ENCODE measurements at regions not wholly inside any gene's neighbourhood (a gene's known extent, or its start where the extent isn't known, plus 50 kb on each side); places are given as distances from the start of the nearest gene placed in this dataset.
A peak's percentile ranks its signal among the peaks of the same experiment; 100 is the strongest.

- H3K27ac ChIP-seq (ENCODE audit: extremely low read depth, low read depth, low read length), result no peak overlapping the region
- ChIA-PET POLR2A (interaction anchor here (0.6 kb wide), 1 partner anchor 64 kb away, joined by 3 read pairs; no protein-coding TSS in a partner anchor), CTCF (no interaction called here)
These were observed 98.9 kb upstream of the CPEB4 start for GRCh38 chr5:173789031-173789920.

DNA sequence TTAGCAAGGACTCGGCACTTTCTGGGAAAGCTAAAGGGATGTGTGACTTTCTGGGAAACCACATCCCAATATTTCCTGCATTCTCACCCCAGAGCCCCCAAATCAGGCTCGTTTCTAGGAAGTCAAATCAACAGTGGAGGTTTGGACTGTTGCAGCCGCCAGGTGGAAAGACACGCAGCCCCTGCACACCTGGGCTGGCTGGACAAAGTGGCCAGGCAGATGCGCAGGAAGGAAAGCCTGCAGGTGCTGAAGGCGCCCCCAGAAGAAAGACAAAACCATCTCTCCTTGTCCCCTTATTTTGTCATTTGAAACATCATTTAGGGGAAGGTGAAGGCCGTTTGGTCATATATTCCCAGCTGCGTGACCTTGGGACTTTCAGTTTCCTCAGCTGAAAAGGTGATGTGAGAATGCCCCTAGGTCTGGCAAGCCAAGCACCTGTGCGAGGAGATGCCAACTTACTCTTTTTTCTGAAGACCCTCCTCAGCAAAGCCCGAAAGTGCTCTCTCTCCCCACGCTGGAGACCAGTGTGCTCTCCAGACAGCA, 97.9 kb upstream of the CPEB4 start:
- POLR2A ChIA-PET, result no interaction called here
- H3K27ac ChIP-seq (ENCODE audit: extremely low read depth, low read depth, low read length), result no peak overlapping the region
- TF ChIP-seq, protein P1, sequence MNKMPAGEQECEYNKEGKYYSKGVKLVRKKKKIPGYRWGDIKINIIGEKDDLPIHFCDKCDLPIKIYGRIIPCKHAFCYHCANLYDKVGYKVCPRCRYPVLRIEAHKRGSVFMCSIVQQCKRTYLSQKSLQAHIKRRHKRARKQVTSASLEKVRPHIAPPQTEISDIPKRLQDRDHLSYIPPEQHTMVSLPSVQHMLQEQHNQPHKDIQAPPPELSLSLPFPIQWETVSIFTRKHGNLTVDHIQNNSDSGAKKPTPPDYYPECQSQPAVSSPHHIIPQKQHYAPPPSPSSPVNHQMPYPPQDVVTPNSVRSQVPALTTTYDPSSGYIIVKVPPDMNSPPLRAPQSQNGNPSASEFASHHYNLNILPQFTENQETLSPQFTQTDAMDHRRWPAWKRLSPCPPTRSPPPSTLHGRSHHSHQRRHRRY (tag by site-specific recombination; IDR thresholded peaks at IDR 0.05), result no peak
- TF ChIP-seq ZNF324 (tag by site-specific recombination; IDR thresholded peaks at IDR 0.05) (no peak), KLF1 (tag by site-specific recombination; IDR thresholded peaks at IDR 0.05) (no peak), SCRT1 (tag by site-specific recombination; IDR thresholded peaks at IDR 0.05; ENCODE audit: borderline replicate concordance) (no peak), ZNF114 (tag by site-specific recombination; IDR thresholded peaks at IDR 0.05) (no peak), WT1 (tag by site-specific recombination; IDR thresholded peaks at IDR 0.05) (no peak), ZNF558 (tag by site-specific recombination; IDR thresholded peaks at IDR 0.05) (no peak), ZSCAN30 (tag by site-specific recombination; IDR thresholded peaks at IDR 0.05) (no peak), ZNF596 (tag by site-specific recombination; IDR thresholded peaks at IDR 0.05) (no peak), ZNF785 (tag by site-specific recombination; IDR thresholded peaks at IDR 0.05) (no peak), ZNF423 (tag by site-specific recombination; IDR thresholded peaks at IDR 0.05) (no peak), ZNF624 (tag by site-specific recombination; IDR thresholded peaks at IDR 0.05) (no peak), PRDM10 (tag by site-specific recombination; IDR thresholded peaks at IDR 0.05) (no peak), ZNF292 (tag by site-specific recombination; IDR thresholded peaks at IDR 0.05; ENCODE audit: borderline replicate concordance, low read depth) (no peak)
- TF ChIP-seq, protein P2, sequence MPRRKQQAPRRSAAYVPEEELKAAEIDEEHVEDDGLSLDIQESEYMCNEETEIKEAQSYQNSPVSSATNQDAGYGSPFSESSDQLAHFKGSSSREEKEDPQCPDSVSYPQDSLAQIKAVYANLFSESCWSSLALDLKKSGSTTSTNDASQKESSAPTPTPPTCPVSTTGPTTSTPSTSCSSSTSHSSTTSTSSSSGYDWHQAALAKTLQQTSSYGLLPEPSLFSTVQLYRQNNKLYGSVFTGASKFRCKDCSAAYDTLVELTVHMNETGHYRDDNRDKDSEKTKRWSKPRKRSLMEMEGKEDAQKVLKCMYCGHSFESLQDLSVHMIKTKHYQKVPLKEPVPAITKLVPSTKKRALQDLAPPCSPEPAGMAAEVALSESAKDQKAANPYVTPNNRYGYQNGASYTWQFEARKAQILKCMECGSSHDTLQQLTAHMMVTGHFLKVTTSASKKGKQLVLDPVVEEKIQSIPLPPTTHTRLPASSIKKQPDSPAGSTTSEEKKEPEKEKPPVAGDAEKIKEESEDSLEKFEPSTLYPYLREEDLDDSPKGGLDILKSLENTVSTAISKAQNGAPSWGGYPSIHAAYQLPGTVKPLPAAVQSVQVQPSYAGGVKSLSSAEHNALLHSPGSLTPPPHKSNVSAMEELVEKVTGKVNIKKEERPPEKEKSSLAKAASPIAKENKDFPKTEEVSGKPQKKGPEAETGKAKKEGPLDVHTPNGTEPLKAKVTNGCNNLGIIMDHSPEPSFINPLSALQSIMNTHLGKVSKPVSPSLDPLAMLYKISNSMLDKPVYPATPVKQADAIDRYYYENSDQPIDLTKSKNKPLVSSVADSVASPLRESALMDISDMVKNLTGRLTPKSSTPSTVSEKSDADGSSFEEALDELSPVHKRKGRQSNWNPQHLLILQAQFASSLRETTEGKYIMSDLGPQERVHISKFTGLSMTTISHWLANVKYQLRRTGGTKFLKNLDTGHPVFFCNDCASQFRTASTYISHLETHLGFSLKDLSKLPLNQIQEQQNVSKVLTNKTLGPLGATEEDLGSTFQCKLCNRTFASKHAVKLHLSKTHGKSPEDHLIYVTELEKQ (tag by site-specific recombination; IDR thresholded peaks at IDR 0.05; ENCODE audit: borderline replicate concordance), result no peak
- TF ChIP-seq, protein P3, sequence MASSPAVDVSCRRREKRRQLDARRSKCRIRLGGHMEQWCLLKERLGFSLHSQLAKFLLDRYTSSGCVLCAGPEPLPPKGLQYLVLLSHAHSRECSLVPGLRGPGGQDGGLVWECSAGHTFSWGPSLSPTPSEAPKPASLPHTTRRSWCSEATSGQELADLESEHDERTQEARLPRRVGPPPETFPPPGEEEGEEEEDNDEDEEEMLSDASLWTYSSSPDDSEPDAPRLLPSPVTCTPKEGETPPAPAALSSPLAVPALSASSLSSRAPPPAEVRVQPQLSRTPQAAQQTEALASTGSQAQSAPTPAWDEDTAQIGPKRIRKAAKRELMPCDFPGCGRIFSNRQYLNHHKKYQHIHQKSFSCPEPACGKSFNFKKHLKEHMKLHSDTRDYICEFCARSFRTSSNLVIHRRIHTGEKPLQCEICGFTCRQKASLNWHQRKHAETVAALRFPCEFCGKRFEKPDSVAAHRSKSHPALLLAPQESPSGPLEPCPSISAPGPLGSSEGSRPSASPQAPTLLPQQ (tag by site-specific recombination; IDR thresholded peaks at IDR 0.05), result no peak

More at GRCh38 chr5:173789031-173789920, 98.9 kb upstream of the CPEB4 start:
- H3K36me3 ChIP-seq (ENCODE audit: control insufficient read depth in 2 of 2, insufficient read depth in 1 of 2, low read length in 2 of 2), result no peaks in the 10 kb centered on the region
- no peak overlapping the region for H3K4me3 ChIP-seq (ENCODE audit: low read depth, low read length)
- H3K4me1 ChIP-seq (ENCODE audit: control insufficient read depth, insufficient read depth, low read length), result no peaks in the 10 kb centered on the region
- TF ChIP-seq ZFHX2 (tag by site-specific recombination; conservative IDR thresholded peaks at IDR 0.05) (peak; percentile 38), ZIC2 (tag by site-specific recombination; IDR thresholded peaks at IDR 0.05) (no peak), PRDM4 (tag by site-specific recombination; IDR thresholded peaks at IDR 0.05) (no peak)
- H3K9me3 ChIP-seq (ENCODE audit: control insufficient read depth, insufficient read depth, low read depth, low read length), result no peaks in the 10 kb centered on the region

More for the DNA sequence above, 97.9 kb upstream of the CPEB4 start:
- H3K4me1 ChIP-seq (ENCODE audit: control insufficient read depth, insufficient read depth, low read length), result no peaks in the 10 kb centered on the region
- H3K4me3 ChIP-seq (ENCODE audit: low read depth, low read length), result no peak overlapping the region
- CTCF ChIA-PET, result interaction anchor here (0.7 kb wide), 1 partner anchor 9 kb away, joined by 3 read pairs; no protein-coding TSS in a partner anchor
- H3K9me3 ChIP-seq (ENCODE audit: control insufficient read depth, insufficient read depth, low read depth, low read length), result no peaks in the 10 kb centered on the region
- H3K36me3 ChIP-seq (ENCODE audit: control insufficient read depth in 2 of 2, insufficient read depth in 1 of 2, low read length in 2 of 2), result no peaks in the 10 kb centered on the region

All from HEK293 (cell line).